Activated B cell treated with CpG ODN at 0.5 μM for 24 hours (primary cell): ENCODE measurements at regions not wholly inside any gene's neighbourhood (a gene's known extent, or its start where the extent isn't known, plus 50 kb on each side); places are given as distances from the start of the nearest gene placed in this dataset.

Experiments
- ATAC-seq: fragments of 200-7000 bp; cut with Tn5 transposase; one replicate; pipeline ENCODE4 v1.10.0; 2021; ENCODE audit warnings: low read depth, mild to moderate bottlenecking, moderate library complexity
- CTCF ChIA-PET: fragments of 350-600 bp; sonication (Branson Sonifier 250); formaldehyde crosslinking; loops from one replicate; lab custom pipeline; 2021; ENCODE audit warnings: antibody characterized with exemption; lab: Charles Lee
- POLR2A ChIA-PET: fragments of 350-600 bp; sonication (Branson Sonifier 250); formaldehyde crosslinking; loops from one replicate; lab custom pipeline; 2021; ENCODE audit warnings: antibody characterized with exemption; lab: Charles Lee
- DNase-seq: peaks from one replicate; pipeline ENCODE4 v3.0.0; 2022
- H3K27ac Mint-ChIP-seq: one replicate; pipeline ENCODE4 v1.8.0; 2020; ENCODE audit warnings: mixed read lengths
- H3K27me3 Mint-ChIP-seq: one replicate; pipeline ENCODE4 v1.8.0; 2021; ENCODE audit warnings: mixed read lengths
- H3K36me3 Mint-ChIP-seq: one replicate; pipeline ENCODE4 v1.8.0; 2021; ENCODE audit warnings: low read depth, mixed read lengths
- H3K4me1 Mint-ChIP-seq: one replicate; pipeline ENCODE4 v1.8.0; 2021; ENCODE audit warnings: mixed read lengths
- H3K4me3 Mint-ChIP-seq: one replicate; pipeline ENCODE4 v1.8.0; 2020; ENCODE audit warnings: mild to moderate bottlenecking, mixed read lengths
- H3K9me3 Mint-ChIP-seq: one replicate; pipeline ENCODE4 v1.8.0; 2020; ENCODE audit warnings: mixed read lengths
- CTCF ChIP-seq: fragments of 200-600 bp; IDR thresholded peaks from one replicate; pipeline ENCODE4 v1.8.0; 2022; ENCODE audit warnings: antibody characterized with exemption, mild to moderate bottlenecking
- intact Hi-C: fragments of 100-400 bp; cut with micrococcal nuclease; formaldehyde crosslinking; loops from one replicate; pipeline ENCODE4 v1.15.1; 2024

- Mint-ChIP-seq H3K9me3 (no peaks in the 10 kb centered on the region), H3K27ac (no peak overlapping the region), H3K36me3 (no peaks in the 10 kb centered on the region), H3K4me3 (no peak overlapping the region), H3K4me1 (no peaks in the 10 kb centered on the region), H3K27me3 (no peaks in the 10 kb centered on the region)
- TF ChIP-seq CTCF = no peak
- no peak for DNase-seq
- intact Hi-C loops = no loop called here
- CTCF ChIA-PET = no interaction called here
- no peak for ATAC-seq
- POLR2A ChIA-PET = no interaction called here
These were observed 234.1 kb downstream of the GATA3 start for GRCh38 chr10:8288600-8288999.

DNA sequence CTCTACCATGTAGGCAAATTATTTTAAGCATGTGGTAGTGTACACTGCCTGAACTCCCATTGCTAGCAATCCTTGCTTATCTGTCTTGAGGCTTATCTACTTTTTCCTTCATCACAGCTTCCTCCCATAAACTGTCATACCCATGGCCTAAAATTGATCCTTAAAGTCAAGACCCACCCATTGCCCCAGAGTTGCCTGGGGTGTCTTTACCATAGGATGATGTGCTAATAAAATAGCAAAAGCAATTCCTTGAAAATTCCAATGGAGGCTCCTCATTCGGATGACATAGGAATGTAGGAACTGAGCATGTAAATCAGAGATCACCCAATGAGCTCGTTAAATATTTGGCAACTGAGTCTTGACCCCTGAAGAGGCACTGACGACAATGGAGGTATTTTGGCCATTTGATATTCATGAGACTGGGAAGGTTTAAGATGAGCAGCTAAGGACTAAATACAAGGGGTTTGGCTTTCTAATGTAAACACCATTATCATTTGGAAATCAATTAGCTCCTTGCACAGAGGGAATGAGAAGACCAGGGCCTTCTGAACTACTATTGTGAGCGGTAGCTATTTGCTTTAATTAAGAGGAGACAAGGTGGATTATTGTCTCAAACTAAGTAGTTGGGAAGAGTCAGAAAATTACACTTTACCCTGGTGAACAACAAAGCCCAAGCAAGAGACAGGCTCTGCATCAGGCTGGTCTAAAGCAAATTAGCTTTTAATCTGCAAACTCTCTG, 234.9 kb downstream of the GATA3 start:
- no peak for DNase-seq
- no peak for TF ChIP-seq CTCF
- no peaks in the 10 kb centered on the region for H3K27me3 Mint-ChIP-seq
- H3K27ac Mint-ChIP-seq = no peak overlapping the region
- H3K4me1 Mint-ChIP-seq = no peaks in the 10 kb centered on the region
- CTCF ChIA-PET = no interaction called here
- POLR2A ChIA-PET = no interaction called here
- no peaks in the 10 kb centered on the region for H3K9me3 Mint-ChIP-seq
- H3K4me3 Mint-ChIP-seq = no peak overlapping the region
- H3K36me3 Mint-ChIP-seq = no peaks in the 10 kb centered on the region
- no peak for ATAC-seq
- intact Hi-C loops = no loop called here

- no peak for TF ChIP-seq CTCF
- intact Hi-C loops = no loop called here
- Mint-ChIP-seq H3K27ac (no peak overlapping the region), H3K27me3 (no peaks in the 10 kb centered on the region), H3K9me3 (no peaks in the 10 kb centered on the region), H3K4me3 (no peak overlapping the region), H3K4me1 (no peaks in the 10 kb centered on the region), H3K36me3 (no peaks in the 10 kb centered on the region)
- CTCF ChIA-PET = no interaction called here
- POLR2A ChIA-PET = no interaction called here
- no peak for DNase-seq
- no peak for ATAC-seq
These were observed 240.3 kb downstream of the GATA3 start for GRCh38 chr10:8294779-8295178.

DNA sequence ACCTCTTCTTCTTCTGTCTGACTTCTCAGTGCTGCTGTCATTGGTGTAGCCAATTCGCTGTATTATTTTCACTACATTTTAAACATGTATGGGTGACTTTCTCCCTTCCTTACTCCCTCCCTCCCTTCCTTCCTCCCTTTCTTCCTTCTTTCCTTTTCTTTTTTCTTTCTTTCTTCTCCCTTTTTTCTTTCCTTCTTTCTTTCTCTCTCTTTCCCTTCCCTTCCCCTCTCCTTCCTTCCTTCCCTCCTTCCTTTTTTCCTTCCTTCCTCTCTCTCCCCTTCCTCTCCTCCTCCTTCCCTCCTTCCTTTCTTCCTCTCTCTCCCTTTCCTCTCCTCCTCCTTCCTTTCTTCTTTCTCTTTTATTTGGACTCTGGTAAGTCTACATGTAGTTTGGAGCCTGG, 240.8 kb downstream of the GATA3 start:
- ChIA-PET POLR2A (no interaction called here), CTCF (no interaction called here)
- Mint-ChIP-seq H3K9me3 (no peaks in the 10 kb centered on the region), H3K4me1 (no peaks in the 10 kb centered on the region), H3K27ac (no peak overlapping the region), H3K27me3 (no peaks in the 10 kb centered on the region), H3K36me3 (no peaks in the 10 kb centered on the region), H3K4me3 (no peak overlapping the region)
- intact Hi-C loops = no loop called here
- ATAC-seq (no peak), DNase-seq (no peak)
- no peak for TF ChIP-seq CTCF

GRCh38 chr10:8296090-8296733, 241.7 kb downstream of the GATA3 start:
- ATAC-seq = no peak
- TF ChIP-seq CTCF = no peak
- Mint-ChIP-seq H3K27me3 (no peaks in the 10 kb centered on the region), H3K4me1 (no peaks in the 10 kb centered on the region), H3K36me3 (no peaks in the 10 kb centered on the region), H3K4me3 (no peak overlapping the region), H3K27ac (no peak overlapping the region), H3K9me3 (no peaks in the 10 kb centered on the region)
- no peak for DNase-seq
- ChIA-PET POLR2A (no interaction called here), CTCF (no interaction called here)
- intact Hi-C loops = no loop called here
